NCI-H2081 (cell line): ENCODE measurements at regions not wholly inside any gene's neighbourhood (a gene's known extent, or its start where the extent isn't known, plus 50 kb on each side); places are given as distances from the start of the nearest gene placed in this dataset.
A peak's percentile ranks its signal among the peaks of the same experiment; 100 is the strongest.
"Not testable (repeated sequence)": the region's sequence is repeated elsewhere in the genome, so short reads cannot be mapped to it uniquely, and the experiment has no call there.

ENCODE experiments used
- DNase-seq, 2 experiments: peaks; one replicate each; lab custom pipeline; 2025; lab: John Stamatoyannopoulos, UW

- DNase-seq = no peak
Measured at GRCh38 chr1:238466459-238466858, 575.7 kb upstream of the ZP4 start.

GRCh38 chr1:238465449-238465848, 574.7 kb upstream of the ZP4 start:
- DNase-seq = no peak

GRCh38 chr1:238458899-238459298, 568.2 kb upstream of the ZP4 start:
- peak; percentile 17 to 55 for DNase-seq

GRCh38 chr1:238457610-238458009, 566.9 kb upstream of the ZP4 start:
- DNase-seq = no peak

GRCh38 chr1:238451781-238452310, 561.1 kb upstream of the ZP4 start:
- no peak for DNase-seq

- no peak for DNase-seq
Measured at GRCh38 chr1:238450976-238451375, 560.3 kb upstream of the ZP4 start.

GRCh38 chr1:238443687-238444086, 553.0 kb upstream of the ZP4 start:
- DNase-seq = no peak

- DNase-seq = no peak
Measured at GRCh38 chr1:238439511-238439910, 548.8 kb upstream of the ZP4 start.

- no peak for DNase-seq
Measured at GRCh38 chr1:238438311-238439270, 547.9 kb upstream of the ZP4 start.

GRCh38 chr1:238429703-238430102, 539.0 kb upstream of the ZP4 start:
- DNase-seq = not testable (repeated sequence)

- no peak for DNase-seq
Measured at GRCh38 chr1:238419209-238419608, 528.5 kb upstream of the ZP4 start.

GRCh38 chr1:238409932-238410331, 519.2 kb upstream of the ZP4 start:
- no peak for DNase-seq

- no peak for DNase-seq
Measured at GRCh38 chr1:238409191-238409850, 518.6 kb upstream of the ZP4 start.

- DNase-seq = no peak
Measured at GRCh38 chr1:238408737-238409136, 518.0 kb upstream of the ZP4 start.

- DNase-seq = no peak
Measured at GRCh38 chr1:238406098-238406860, 515.6 kb upstream of the ZP4 start.

- DNase-seq = no peak
Measured at GRCh38 chr1:238404921-238405320, 514.2 kb upstream of the ZP4 start.

GRCh38 chr1:238404481-238404880, 513.8 kb upstream of the ZP4 start:
- DNase-seq = no peak

- no peak for DNase-seq
Measured at GRCh38 chr1:238401144-238401543, 510.4 kb upstream of the ZP4 start.

GRCh38 chr1:238399558-238399957, 508.8 kb upstream of the ZP4 start:
- no peak for DNase-seq

GRCh38 chr1:238396140-238396539, 505.4 kb upstream of the ZP4 start:
- no peak for DNase-seq

- no peak for DNase-seq
Measured at GRCh38 chr1:238384381-238384780, 493.7 kb upstream of the ZP4 start.

GRCh38 chr1:238380167-238380566, 489.4 kb upstream of the ZP4 start:
- no peak for DNase-seq
